ENCODE measurements at regions not wholly inside any gene's neighbourhood (a gene's known extent, or its start where the extent isn't known, plus 50 kb on each side); places are given as distances from the start of the nearest gene placed in this dataset.

DNA sequence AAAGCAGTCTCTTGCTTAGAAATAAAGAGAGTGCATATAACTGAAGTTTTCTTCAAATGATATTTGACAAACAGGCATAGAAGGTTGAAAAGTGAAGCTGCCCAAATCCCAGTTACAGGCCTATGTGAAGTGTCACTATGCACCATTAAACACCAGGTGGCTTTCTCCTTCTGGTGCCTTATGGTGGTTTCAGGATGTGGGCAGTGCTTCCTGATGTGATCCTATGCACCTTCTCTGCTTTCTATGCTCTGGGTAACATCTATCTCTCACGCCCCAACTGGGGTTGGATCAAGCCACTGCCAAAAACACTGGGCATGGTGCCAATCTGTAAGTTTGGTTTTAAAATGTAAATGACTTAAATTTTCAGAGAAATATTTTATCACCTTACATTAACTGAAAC lies 744.7 kb downstream of the TUSC7 start:
- TF ChIP-seq, protein P1, sequence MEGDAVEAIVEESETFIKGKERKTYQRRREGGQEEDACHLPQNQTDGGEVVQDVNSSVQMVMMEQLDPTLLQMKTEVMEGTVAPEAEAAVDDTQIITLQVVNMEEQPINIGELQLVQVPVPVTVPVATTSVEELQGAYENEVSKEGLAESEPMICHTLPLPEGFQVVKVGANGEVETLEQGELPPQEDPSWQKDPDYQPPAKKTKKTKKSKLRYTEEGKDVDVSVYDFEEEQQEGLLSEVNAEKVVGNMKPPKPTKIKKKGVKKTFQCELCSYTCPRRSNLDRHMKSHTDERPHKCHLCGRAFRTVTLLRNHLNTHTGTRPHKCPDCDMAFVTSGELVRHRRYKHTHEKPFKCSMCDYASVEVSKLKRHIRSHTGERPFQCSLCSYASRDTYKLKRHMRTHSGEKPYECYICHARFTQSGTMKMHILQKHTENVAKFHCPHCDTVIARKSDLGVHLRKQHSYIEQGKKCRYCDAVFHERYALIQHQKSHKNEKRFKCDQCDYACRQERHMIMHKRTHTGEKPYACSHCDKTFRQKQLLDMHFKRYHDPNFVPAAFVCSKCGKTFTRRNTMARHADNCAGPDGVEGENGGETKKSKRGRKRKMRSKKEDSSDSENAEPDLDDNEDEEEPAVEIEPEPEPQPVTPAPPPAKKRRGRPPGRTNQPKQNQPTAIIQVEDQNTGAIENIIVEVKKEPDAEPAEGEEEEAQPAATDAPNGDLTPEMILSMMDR (IDR thresholded peaks at IDR 0.05 in 4 of 5, conservative IDR thresholded peaks at IDR 0.05 in 1 of 5), result no peak
- TF ChIP-seq POLR2A (IDR thresholded peaks at IDR 0.05), result no peak

Data from gastrocnemius medialis (tissue), 4 donors.